GM21528 (cell line): ENCODE measurements at regions not wholly inside any gene's neighbourhood (a gene's known extent, or its start where the extent isn't known, plus 50 kb on each side); places are given as distances from the start of the nearest gene placed in this dataset.

Experiments used
- ATAC-seq: cut with Tn5 transposase; IDR thresholded peaks from one replicate; pipeline ENCODE4 v1.9.1; 2021; ENCODE audit warnings: mild to moderate bottlenecking, moderate library complexity; ENCODE audit not compliant: unreplicated experiment, low FRiP score

- no peak for ATAC-seq
Observed at GRCh38 chr4:45647823-45648222, 476.0 kb downstream of the GABRG1 start.

GRCh38 chr4:45646885-45647590, 476.8 kb downstream of the GABRG1 start:
- no peak for ATAC-seq

DNA sequence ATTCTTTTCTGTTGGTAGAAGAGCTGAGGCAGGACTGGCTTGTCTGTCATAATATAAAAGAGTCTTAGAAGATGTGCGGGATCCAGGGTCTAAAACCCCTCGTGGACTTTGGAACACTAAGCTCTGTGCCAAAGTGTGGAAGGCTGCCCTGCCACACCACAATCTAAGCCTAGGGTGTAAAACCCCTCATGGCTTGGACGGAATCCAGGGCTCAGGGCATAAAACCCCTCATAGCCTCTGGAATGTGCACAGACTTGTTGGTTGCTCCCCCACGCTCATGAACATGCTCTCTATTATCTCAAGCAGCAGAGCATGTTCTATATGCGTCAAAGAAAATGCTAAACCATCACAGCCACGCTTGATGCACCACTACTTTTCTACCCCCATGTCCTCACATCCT, 483.6 kb downstream of the GABRG1 start:
- no peak for ATAC-seq

DNA sequence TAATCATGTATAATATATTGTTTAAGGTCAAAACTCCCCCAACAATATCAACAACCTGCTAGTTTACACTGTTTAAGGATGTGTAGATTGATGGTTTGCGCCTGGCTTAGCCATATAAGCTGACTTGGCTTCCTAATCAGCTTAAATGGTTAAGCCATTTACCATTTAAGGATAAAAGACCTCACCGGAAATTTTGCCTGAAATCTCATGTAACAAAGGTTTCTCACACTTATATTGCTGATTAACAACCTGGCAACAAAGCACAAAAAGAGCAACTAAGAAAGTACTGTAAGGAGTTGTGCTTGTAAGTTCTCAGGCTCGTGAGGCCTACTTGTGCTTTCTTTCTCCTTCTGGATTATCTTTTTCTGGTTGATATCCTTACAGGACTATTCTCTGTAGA, 485.2 kb downstream of the GABRG1 start:
- no peak for ATAC-seq

DNA sequence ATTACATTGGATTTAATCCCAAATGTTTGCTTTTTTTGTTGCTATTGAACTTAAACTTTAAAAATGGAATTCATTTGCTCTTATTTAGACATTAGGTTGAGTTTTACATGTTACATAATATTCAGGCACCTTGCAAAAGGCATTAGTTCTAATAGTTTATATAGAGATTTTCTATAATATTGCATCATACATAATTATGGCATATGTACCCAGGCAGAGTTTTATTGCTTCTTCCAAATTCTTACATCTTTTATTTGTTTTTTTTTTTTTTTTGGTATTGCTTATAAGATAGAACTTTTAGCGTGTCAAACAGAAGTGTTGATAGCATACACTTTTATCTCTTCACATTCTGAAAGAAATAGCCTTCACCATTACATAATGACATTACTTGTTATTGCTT, 487.7 kb downstream of the GABRG1 start:
- no peak for ATAC-seq

DNA sequence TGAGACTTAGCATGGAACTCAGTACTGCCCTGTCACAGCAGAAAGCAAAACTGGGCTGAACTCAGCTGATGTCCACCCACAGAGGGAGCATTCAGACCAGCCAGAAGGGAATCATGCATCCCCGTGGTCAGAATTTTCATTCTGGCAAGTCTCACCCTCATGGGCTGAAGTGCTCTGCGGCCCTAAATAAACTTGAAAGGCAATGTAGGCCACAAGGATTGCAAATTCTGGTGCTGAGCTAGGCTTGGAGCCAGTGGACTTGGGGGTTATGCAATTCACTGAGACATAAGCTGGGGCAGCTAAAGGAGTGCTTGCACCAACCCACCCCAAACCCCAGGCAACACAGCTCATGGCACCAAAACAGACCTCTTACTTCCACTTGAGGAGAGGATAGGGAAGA, 494.1 kb downstream of the GABRG1 start:
- no peak for ATAC-seq

- ATAC-seq, result no peak
Observed at GRCh38 chr4:45621971-45622370, 501.9 kb downstream of the GABRG1 start.

GRCh38 chr4:45620808-45621207, 503.0 kb downstream of the GABRG1 start:
- no peak for ATAC-seq

DNA sequence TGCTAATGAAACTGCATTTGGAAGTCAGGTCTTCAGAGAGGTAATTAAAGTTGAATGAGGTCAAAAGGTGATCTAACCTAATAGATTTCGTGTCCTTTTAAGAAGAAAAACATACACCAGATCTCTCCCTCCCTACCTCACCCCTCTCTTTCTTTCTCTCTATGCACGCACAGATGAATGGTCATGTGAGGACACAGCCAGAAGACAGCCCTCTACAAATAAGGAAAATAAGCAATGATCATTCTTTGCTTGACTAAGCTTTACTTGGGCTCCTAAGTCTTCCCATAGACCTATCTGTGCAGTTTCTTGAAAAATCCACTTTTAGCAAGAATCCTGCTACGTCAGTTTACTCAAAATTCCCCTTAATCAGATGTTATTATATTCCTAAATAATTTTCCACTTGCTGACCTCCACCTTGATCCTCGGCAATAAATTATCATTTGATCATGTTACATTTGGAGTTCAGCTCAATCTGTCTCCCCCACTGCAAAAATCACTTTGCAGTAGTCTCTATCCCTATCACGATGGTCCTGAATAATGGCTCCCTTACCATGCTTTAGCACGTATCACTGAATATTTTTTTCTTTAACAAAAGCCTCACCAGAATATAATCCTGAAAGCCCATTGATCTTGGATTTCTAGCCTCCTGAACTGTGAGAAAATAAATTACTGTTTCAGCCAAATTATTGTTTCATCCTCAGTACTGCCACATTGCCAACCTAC, 527.3 kb downstream of the GABRG1 start:
- ATAC-seq, result no peak

GRCh38 chr4:45580334-45580733, 543.5 kb downstream of the GABRG1 start:
- ATAC-seq, result no peak

GRCh38 chr4:45578874-45579273, 545.0 kb downstream of the GABRG1 start:
- no peak for ATAC-seq

- no peak for ATAC-seq
Observed at GRCh38 chr4:45576275-45576674, 547.6 kb downstream of the GABRG1 start.

- ATAC-seq, result no peak
Observed at GRCh38 chr4:45569619-45570018, 554.2 kb downstream of the GABRG1 start.

DNA sequence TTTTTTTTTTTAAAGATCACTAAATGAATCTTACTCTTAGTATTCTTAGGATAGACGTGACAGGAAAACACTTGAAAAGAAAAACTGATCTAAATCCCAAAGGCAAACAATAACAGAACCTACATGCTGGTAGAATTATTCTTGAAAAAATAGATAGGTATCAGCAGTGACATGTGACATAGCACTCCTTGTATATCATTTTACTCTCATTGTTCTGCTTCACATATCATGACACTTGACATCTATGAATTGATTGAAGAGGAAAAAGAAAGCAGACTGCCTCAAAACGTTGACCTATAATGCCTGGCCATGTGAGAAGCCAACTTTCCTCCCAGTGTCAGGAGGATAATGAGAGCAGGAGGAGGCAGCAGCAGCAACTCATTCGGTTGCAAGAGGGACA, 555.2 kb downstream of the GABRG1 start:
- no peak for ATAC-seq

- ATAC-seq, result no peak
Observed at GRCh38 chr4:45566896-45567603, 556.8 kb downstream of the GABRG1 start.

- no peak for ATAC-seq
Observed at GRCh38 chr4:45554423-45554822, 569.4 kb downstream of the GABRG1 start.

DNA sequence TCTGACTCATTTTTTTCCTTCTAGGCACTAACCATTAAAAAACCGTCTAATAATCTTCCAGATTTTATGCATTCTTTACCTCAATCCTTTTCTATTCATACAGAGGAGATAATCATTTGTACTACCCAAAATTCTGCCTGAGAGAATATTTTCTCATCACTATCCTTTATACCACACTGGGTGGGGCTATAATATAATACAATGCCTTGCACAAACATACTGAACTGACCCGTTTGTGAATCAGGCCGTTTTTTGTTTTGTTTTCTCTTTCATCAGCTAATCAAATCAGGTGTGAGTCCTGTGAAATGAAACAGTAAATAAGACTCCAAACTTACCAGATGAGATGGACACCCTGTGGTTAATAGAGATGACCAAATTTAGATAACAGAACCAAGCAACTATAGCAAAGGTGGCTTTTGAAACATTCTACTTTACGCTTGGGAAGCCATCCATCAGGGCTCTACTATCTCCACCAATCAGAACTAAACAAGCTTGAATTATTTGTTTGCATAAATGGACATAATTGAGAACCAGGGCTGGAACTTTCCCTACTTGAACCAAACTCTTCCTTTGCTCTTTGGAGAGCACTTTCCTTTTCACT, 573.0 kb downstream of the GABRG1 start:
- no peak for ATAC-seq

DNA sequence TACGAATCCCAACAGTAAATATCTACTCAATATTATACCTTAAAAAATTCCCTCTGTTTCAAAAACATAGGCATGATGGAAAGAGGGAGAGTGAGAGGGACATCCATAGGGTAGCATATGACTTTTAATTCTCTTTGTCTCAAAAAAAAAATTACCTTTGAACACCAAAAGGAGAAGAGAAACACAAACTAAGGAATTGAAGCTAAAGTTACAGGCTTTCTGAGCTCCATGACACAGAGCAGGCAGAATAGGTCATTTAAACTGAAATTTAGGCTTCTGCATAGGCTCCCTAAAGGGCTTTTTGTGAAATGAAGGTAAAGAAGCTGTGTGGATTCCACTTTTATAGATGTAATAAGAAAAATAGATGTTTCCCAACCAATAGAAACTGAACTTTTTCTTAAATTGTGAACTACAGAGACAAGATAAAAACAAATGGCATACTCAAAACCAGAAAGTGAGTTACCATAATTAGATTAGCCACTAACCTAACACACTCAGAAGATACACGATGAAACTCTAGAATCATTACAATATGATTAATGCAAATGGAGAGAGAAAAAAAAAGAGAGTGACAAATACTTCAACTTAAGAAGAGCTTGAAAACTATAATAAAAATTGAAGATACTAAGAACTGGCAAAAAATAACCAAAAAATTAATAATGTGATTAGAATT, 584.6 kb downstream of the GABRG1 start:
- no peak for ATAC-seq

GRCh38 chr4:45530498-45530897, 593.4 kb downstream of the GABRG1 start:
- ATAC-seq, result no peak

- ATAC-seq, result no peak
Observed at GRCh38 chr4:45527160-45527559, 596.7 kb downstream of the GABRG1 start.

GRCh38 chr4:45518832-45519231, 605.0 kb downstream of the GABRG1 start:
- no peak for ATAC-seq
